ENCODE measurements at regions not wholly inside any gene's neighbourhood (a gene's known extent, or its start where the extent isn't known, plus 50 kb on each side); places are given as distances from the start of the nearest gene placed in this dataset.

DNA sequence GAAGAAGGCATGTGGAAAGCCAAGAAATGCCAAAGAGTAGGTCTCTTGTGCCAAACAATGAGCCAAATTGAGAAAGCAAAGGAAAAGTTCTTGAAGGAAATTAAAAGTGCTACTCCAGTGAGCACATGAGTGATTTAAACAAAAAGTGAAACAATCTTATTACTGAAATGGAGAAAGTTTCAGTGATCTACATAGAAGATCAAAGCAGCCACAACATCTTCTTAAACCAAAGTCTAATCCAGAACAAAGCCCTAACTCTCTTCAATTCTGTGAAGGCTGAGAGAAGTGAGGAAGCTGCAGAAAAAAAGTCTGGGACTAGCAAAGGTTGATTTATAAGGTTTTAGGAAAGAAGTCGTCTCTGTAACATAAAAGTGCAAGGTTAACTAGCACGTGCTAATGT lies 259.6 kb downstream of the FLRT2 start:
- DNase-seq, result no peak

GRCh38 chr14:85788470-85789233 lies 258.7 kb downstream of the FLRT2 start:
- no peak for DNase-seq

DNA sequence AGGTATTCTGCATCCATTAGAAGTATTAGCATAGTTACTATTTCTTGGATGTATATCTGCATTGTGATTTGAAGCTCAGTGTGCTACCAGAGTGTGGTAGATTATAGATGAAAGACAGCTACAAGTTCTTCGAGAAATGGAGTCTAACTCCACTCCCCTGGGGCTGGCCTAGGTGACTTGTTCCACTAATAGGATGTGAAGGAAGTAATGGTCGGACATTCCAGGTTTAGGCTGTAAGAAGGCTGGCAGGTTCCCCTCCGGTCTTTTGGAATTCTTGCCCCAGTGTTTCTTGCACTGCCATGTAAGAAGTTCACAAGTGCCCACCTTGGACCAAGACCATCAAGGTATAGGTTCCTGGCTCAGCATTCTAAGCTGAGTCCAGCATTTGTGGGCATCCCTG lies 236.4 kb downstream of the FLRT2 start:
- DNase-seq, result no peak

DNA sequence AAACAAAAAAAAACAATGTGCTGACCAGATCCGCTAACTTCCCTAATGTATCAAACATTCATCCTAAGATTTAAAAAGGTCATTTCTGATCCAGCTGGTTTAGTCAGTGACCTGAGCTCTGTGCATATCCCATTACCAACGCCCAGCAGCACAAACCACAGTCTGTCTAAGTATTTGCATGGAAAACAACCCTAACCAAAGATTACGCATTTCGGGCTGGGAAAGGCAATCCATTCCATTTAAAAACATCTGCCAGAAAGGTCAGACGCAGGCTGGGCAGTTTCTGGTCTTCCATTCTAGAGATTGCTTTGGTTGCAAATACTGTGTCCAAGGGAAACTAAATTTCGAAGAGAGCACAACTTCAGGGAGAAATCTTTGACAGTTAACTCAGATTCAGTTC lies 234.9 kb downstream of the FLRT2 start:
- no peak for DNase-seq

DNA sequence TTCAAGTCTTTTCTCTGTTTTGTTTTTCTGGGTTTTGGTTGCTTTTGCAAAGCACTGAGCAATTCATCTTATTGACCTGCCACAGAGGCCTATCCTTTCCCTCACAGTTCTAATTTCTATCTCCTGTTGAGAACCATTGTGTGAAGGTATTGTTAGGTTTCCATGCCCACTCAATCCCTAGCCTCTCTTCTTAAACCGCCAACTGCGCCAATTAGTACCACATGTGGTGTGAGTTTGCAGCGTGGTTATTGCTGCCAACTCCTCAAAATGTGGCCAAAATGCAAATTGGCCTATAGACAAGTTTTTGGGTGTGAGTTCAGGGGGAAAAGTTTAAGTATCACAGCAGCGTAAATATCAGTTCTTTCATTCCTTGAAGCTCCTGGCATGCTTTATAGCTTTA lies 232.6 kb downstream of the FLRT2 start:
- DNase-seq, result no peak

DNA sequence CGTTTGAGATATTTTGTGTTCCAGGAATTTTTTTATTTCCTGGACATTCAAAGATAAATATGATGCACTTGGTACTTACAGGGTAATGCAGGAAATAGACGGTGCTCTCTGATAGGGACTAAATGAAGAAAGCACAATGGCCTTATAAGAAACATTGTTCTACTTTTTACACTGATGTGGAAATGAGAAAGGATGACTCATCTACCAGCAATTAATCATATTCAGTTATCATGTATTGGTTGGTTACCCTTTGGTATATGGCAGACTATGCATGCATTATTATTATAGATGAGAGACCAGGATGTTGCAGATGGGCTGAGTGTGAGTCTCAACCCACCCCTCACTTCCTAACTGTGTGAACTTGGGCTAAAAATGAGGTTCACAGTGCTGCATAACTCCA lies 222.2 kb downstream of the FLRT2 start:
- DNase-seq, result no peak

- DNase-seq, result no peak
Measured at GRCh38 chr14:85744573-85744972, 214.6 kb downstream of the FLRT2 start.

DNA sequence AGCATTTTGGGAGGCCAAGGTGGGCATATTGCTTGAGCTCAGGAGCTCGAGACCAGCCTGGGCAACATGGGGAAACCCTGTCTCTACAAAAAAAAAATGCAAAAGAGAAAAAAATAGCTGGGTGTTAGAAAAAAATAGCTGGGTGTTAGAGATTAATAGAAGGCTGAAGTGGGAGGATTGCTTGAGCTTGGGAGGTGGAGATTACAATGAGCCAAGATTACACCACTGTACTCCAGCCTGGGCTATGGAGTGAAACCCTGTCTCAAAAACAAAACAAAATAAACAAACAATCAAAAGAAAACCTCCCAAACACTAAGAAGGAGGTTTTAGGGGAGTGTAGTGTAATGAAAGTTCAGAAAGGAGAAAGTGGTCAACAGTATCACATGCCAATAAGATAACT lies 202.1 kb downstream of the FLRT2 start:
- no peak for DNase-seq

- DNase-seq, result no peak
Measured at GRCh38 chr14:85731186-85731585, 201.2 kb downstream of the FLRT2 start.

- no peak for DNase-seq
Measured at GRCh38 chr14:85728476-85729065, 198.6 kb downstream of the FLRT2 start.

DNA sequence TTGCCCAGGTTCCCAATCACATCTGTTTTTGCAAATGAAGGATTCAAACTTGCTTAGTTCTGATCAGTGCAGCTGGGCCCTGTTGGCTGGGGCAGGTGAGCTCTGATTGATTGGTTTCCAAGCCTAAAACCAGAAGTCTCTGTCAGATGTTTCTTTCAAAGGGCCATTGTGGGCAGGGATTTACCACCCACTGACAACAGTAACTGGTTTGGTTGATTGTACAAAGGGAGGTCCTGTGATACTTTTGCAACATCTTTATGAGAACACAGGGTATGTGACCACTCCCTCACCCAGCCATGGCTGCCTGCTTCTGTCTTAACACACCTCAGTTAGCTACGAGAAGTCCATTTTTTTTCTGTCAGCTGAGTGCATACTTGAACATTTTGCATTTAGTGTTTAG lies 184.1 kb downstream of the FLRT2 start:
- DNase-seq, result no peak

DNA sequence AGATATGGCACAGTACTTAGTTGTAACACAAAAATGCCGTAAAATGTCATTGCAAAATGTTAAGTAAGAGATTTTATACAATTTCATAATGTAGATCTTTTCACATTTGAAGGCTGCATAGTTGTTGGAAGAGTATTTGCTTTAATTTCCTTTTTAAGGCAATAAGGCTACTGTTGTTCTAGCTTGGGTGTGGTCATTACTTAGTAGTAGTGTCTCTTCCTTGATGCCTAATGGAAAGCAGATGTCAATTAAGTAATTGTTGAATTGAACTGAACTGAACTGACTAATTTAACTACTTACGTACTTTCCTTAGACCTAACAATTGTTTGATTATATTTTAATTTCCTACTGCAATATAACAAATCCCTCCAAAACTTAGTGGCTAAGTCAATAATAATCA lies 181.7 kb downstream of the FLRT2 start:
- DNase-seq, result no peak
